ENCODE measurements at regions not wholly inside any gene's neighbourhood (a gene's known extent, or its start where the extent isn't known, plus 50 kb on each side); places are given as distances from the start of the nearest gene placed in this dataset.

- DNase-seq (ENCODE audit: low read depth) = peak; percentile 64
- TF ChIP-seq CTCF (conservative IDR thresholded peaks at IDR 0.05; ENCODE audit: low read depth, low read length) = no peak
- H3K4me3 ChIP-seq (ENCODE audit: low read length) = no peak overlapping the region
Measured at GRCh38 chr3:161599697-161600096, 103.1 kb downstream of the OTOL1 start.

- no peak for DNase-seq (ENCODE audit: low read depth)
- TF ChIP-seq CTCF (conservative IDR thresholded peaks at IDR 0.05; ENCODE audit: low read depth, low read length) = no peak
- no peak overlapping the region for H3K4me3 ChIP-seq (ENCODE audit: low read length)
Measured at GRCh38 chr3:161600173-161600572, 103.6 kb downstream of the OTOL1 start.

GRCh38 chr3:161602475-161602874, 105.9 kb downstream of the OTOL1 start:
- TF ChIP-seq CTCF (conservative IDR thresholded peaks at IDR 0.05; ENCODE audit: low read depth, low read length) = no peak
- no peak for DNase-seq (ENCODE audit: low read depth)
- H3K4me3 ChIP-seq (ENCODE audit: low read length) = no peak overlapping the region

- TF ChIP-seq CTCF (conservative IDR thresholded peaks at IDR 0.05; ENCODE audit: low read depth, low read length) = no peak
- no peak for DNase-seq (ENCODE audit: low read depth)
- no peak overlapping the region for H3K4me3 ChIP-seq (ENCODE audit: low read length)
Measured at GRCh38 chr3:161602918-161603317, 106.3 kb downstream of the OTOL1 start.

- H3K4me3 ChIP-seq (ENCODE audit: low read length) = no peak overlapping the region
- DNase-seq (ENCODE audit: low read depth) = no peak
- no peak for TF ChIP-seq CTCF (conservative IDR thresholded peaks at IDR 0.05; ENCODE audit: low read depth, low read length)
Measured at GRCh38 chr3:161607056-161607455, 110.4 kb downstream of the OTOL1 start.

GRCh38 chr3:161619351-161619750, 122.7 kb downstream of the OTOL1 start:
- no peak for DNase-seq (ENCODE audit: low read depth)
- TF ChIP-seq CTCF (conservative IDR thresholded peaks at IDR 0.05; ENCODE audit: low read depth, low read length) = no peak
- H3K4me3 ChIP-seq (ENCODE audit: low read length) = no peak overlapping the region

- H3K4me3 ChIP-seq (ENCODE audit: low read length) = no peak overlapping the region
- TF ChIP-seq CTCF (conservative IDR thresholded peaks at IDR 0.05; ENCODE audit: low read depth, low read length) = no peak
- DNase-seq (ENCODE audit: low read depth) = no peak
Measured at GRCh38 chr3:161630794-161631193, 134.2 kb downstream of the OTOL1 start.
